ENCODE measurements at regions not wholly inside any gene's neighbourhood (a gene's known extent, or its start where the extent isn't known, plus 50 kb on each side); places are given as distances from the start of the nearest gene placed in this dataset.

- TF ChIP-seq CTCF (IDR thresholded peaks at IDR 0.05) (no peak), POLR2A (IDR thresholded peaks at IDR 0.05) (no peak)
Measured at GRCh38 chr13:111484141-111484925, 163.9 kb downstream of the TEX29 start.
